Kidney tubule cell (primary cell): ENCODE measurements at regions not wholly inside any gene's neighbourhood (a gene's known extent, or its start where the extent isn't known, plus 50 kb on each side); places are given as distances from the start of the nearest gene placed in this dataset.
"Not testable (repeated sequence)": the region's sequence is repeated elsewhere in the genome, so short reads cannot be mapped to it uniquely, and the experiment has no call there.

Experiments used
- DNase-seq: peaks from one replicate; pipeline ENCODE4 v3.0.0-alpha.2; 2018; ENCODE audit warnings: low spot score

GRCh38 chr3:166993015-166993630 lies 387.0 kb downstream of the ZBBX start:
- no peak for DNase-seq

GRCh38 chr3:166986000-166986399 lies 394.1 kb downstream of the ZBBX start:
- no peak for DNase-seq

- not testable (repeated sequence) for DNase-seq
Observed at GRCh38 chr3:166975796-166976195, 404.3 kb downstream of the ZBBX start.

- not testable (repeated sequence) for DNase-seq
Observed at GRCh38 chr3:166967714-166968113, 412.4 kb downstream of the ZBBX start.

GRCh38 chr3:166962911-166963310 lies 417.2 kb downstream of the ZBBX start:
- no peak for DNase-seq

- DNase-seq = no peak
Observed at GRCh38 chr3:166957121-166957520, 423.0 kb downstream of the ZBBX start.

GRCh38 chr3:166955201-166955939 lies 424.7 kb downstream of the ZBBX start:
- no peak for DNase-seq

- DNase-seq = no peak
Observed at GRCh38 chr3:166934879-166935278, 445.2 kb downstream of the ZBBX start.

- DNase-seq = no peak
Observed at GRCh38 chr3:166917437-166917836, 462.7 kb downstream of the ZBBX start.

GRCh38 chr3:166902374-166902773 lies 477.7 kb downstream of the ZBBX start:
- DNase-seq = no peak

- DNase-seq = no peak
Observed at GRCh38 chr3:166900866-166901577, 479.1 kb downstream of the ZBBX start.

GRCh38 chr3:166897811-166898210 lies 482.3 kb downstream of the ZBBX start:
- DNase-seq = no peak

- DNase-seq = no peak
Observed at GRCh38 chr3:166889241-166889640, 490.9 kb downstream of the ZBBX start.

- DNase-seq = no peak
Observed at GRCh38 chr3:166879661-166880060, 500.4 kb downstream of the ZBBX start.

GRCh38 chr3:166877971-166878370 lies 502.1 kb downstream of the ZBBX start:
- no peak for DNase-seq

GRCh38 chr3:166864473-166865467 lies 515.3 kb downstream of the ZBBX start:
- DNase-seq = no peak

GRCh38 chr3:166860217-166860616 lies 519.9 kb downstream of the ZBBX start:
- no peak for DNase-seq

- DNase-seq = no peak
Observed at GRCh38 chr3:166844329-166844728, 535.8 kb downstream of the ZBBX start.

GRCh38 chr3:166842784-166843183 lies 537.3 kb downstream of the ZBBX start:
- DNase-seq = not testable (repeated sequence)

- DNase-seq = peak; percentile 33
Observed at GRCh38 chr3:166837535-166837934, 542.6 kb downstream of the ZBBX start.

- no peak for DNase-seq
Observed at GRCh38 chr3:166836836-166837235, 543.3 kb downstream of the ZBBX start.

GRCh38 chr3:166829896-166830295 lies 550.2 kb downstream of the ZBBX start:
- DNase-seq = no peak
